Caco-2 (cell line): ENCODE measurements at regions not wholly inside any gene's neighbourhood (a gene's known extent, or its start where the extent isn't known, plus 50 kb on each side); places are given as distances from the start of the nearest gene placed in this dataset.

Source experiments
- BruUV-seq: library from RNA; stranded (reverse); fragments of 400-500 nt; replicated peaks from 2 replicates; lab custom pipeline; 2021; lab: Mats Ljungman, UMichigan
- CTCF ChIA-PET: fragments of 300-600 bp; sonication (Branson Sonifier 250); formaldehyde crosslinking; loops from one replicate; lab custom pipeline; 2022; ENCODE audit warnings: antibody characterized with exemption; lab: Charles Lee
- POLR2A ChIA-PET: fragments of 300-600 bp; sonication (Branson Sonifier 250); formaldehyde crosslinking; loops from one replicate; lab custom pipeline; 2022; ENCODE audit warnings: antibody characterized with exemption; lab: Charles Lee
- DNase-seq, 2 experiments: peaks; one replicate each; pipeline versions ENCODE4 v3.0.0 to v3.0.0-alpha.2; 2020 to 2022
- H3K27me3 ChIP-seq: replicated peaks from 2 replicates; pipeline ENCODE4 v1.6.0; 2011; ENCODE audit warnings: low read length; ENCODE audit not compliant: control insufficient read depth, insufficient read depth
- H3K36me3 ChIP-seq: 2 replicates; pipeline ENCODE4 v1.5.1; 2011; ENCODE audit warnings: low read length; ENCODE audit not compliant: control insufficient read depth, insufficient read depth
- H3K4me1 ChIP-seq: fragments of 250-450 bp; sonication (Bioruptor Pico); 2 replicates; pipeline ENCODE4 v1.5.1; 2020; ENCODE audit warnings: mild to moderate bottlenecking
- H3K4me3 ChIP-seq: 2 replicates; pipeline ENCODE4 v1.5.1; 2011; ENCODE audit warnings: low read depth, mild to moderate bottlenecking, control low read depth, low read length
- H3K9me3 ChIP-seq: fragments of 250-450 bp; sonication (Bioruptor Pico); 2 replicates; pipeline ENCODE4 v1.5.1; 2020; ENCODE audit warnings: mild to moderate bottlenecking, moderate library complexity
- H3K27ac Mint-ChIP-seq: one replicate; pipeline ENCODE4 v1.8.0; 2022; ENCODE audit warnings: mixed read lengths; ENCODE audit not compliant: unreplicated experiment
- H3K27me3 Mint-ChIP-seq: one replicate; pipeline ENCODE4 v1.8.0; 2022; ENCODE audit warnings: mixed read lengths; ENCODE audit not compliant: insufficient read depth, unreplicated experiment
- H3K36me3 Mint-ChIP-seq: one replicate; pipeline ENCODE4 v1.8.0; 2022; ENCODE audit warnings: mild to moderate bottlenecking, mixed read lengths; ENCODE audit not compliant: insufficient read depth, unreplicated experiment
- H3K4me1 Mint-ChIP-seq: one replicate; pipeline ENCODE4 v1.8.0; 2022; ENCODE audit warnings: low read depth, mixed read lengths; ENCODE audit not compliant: unreplicated experiment
- H3K4me3 Mint-ChIP-seq: one replicate; pipeline ENCODE4 v1.8.0; 2022; ENCODE audit warnings: mild to moderate bottlenecking, moderate library complexity, mixed read lengths; ENCODE audit not compliant: unreplicated experiment
- H3K9me3 Mint-ChIP-seq: one replicate; pipeline ENCODE4 v1.8.0; 2022; ENCODE audit warnings: mixed read lengths; ENCODE audit not compliant: unreplicated experiment
- CTCF ChIP-seq, 2 experiments: fragments of 200-600 bp in 1 of 2; IDR thresholded peaks; 1 replicate in 1 of 2; 2 replicates in 1 of 2; pipeline versions ENCODE4 v1.5.1 to v1.8.0; 2011 to 2022; ENCODE audit warnings: antibody characterized with exemption in 1 of 2, control low read depth in 1 of 2, inconsistent platforms in 1 of 2, low read depth in 1 of 2, low read length in 1 of 2, mild to moderate bottlenecking in 1 of 2, moderate library complexity in 1 of 2; ENCODE audit not compliant: insufficient read depth in 1 of 2, severe bottlenecking in 1 of 2, unreplicated experiment in 1 of 2
- intact Hi-C: fragments of 100-400 bp; cut with micrococcal nuclease; formaldehyde crosslinking; loops from one replicate; pipeline ENCODE4 v1.10.0; 2022; ENCODE audit not compliant: unreplicated experiment

DNA sequence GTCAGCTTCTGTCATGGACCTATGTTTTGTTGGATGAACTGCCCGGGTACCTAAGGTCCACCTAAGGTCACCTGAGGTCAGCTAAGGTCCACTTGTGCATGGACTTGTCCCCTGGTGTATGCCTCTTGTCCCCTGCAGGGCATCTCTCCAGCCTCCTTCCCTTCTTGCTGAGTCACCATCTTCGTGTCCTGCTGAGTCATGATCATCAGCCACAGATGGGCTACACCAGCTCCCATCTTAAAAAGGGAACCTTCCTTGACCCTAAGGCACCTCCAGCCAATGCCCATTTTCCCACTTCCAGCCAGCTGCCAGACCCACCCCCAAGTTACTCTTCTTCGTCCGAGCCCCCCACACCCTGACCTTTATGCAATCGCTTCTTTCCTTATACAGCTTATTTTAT lies 544.9 kb downstream of the TBC1D22A start:
- Mint-ChIP-seq H3K4me3 (no peak overlapping the region), H3K27ac (no peak overlapping the region), H3K27me3 (peaks cover 2% of the 10 kb centered on the region), H3K9me3 (no peaks in the 10 kb centered on the region), H3K36me3 (no peaks in the 10 kb centered on the region), H3K4me1 (no peaks in the 10 kb centered on the region)
- no peaks in the 10 kb centered on the region for H3K27me3 ChIP-seq
- H3K4me1 ChIP-seq = no peaks in the 10 kb centered on the region
- H3K4me3 ChIP-seq = no peak overlapping the region
- DNase-seq = no peak
- ChIA-PET POLR2A (interaction anchor here (0.7 kb wide), 1 partner anchor 66 kb away, joined by 4 read pairs; no protein-coding TSS in a partner anchor), CTCF (no interaction called here)
- no peak for TF ChIP-seq CTCF (IDR thresholded peaks at IDR 0.05; ENCODE audit: insufficient read depth in 1 of 2, low read depth in 1 of 2, low read length in 1 of 2, severe bottlenecking in 1 of 2, unreplicated experiment in 1 of 2)
- H3K9me3 ChIP-seq = no peaks in the 10 kb centered on the region
- BruUV-seq = no TSS peak
- no peaks in the 10 kb centered on the region for H3K36me3 ChIP-seq
- intact Hi-C loops = loop anchor here (2.0 kb wide), 1 partner anchor 47 kb away; no protein-coding TSS in a partner anchor

DNA sequence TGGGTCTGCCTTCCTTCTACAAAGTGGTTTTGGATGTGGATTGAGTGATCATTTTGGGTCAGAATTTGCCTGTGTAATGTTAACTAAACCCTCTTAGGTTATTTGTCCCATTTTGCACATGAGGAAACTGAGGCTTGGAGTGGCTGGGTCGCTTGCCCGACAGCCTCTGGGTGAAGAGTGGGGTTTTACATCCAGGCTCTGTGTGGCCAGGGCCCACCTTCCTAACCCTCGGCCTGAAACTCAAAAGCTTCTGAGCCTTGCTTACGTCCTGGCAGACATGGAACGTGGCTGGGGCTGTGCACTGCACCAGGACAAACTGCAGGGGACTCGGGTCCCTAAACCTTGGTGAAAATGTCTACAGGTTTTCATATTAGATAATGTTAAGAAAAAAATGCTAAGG lies 542.4 kb downstream of the TBC1D22A start:
- Mint-ChIP-seq H3K27ac (no peak overlapping the region), H3K27me3 (peaks cover 7% of the 10 kb centered on the region), H3K4me1 (no peaks in the 10 kb centered on the region), H3K9me3 (no peaks in the 10 kb centered on the region), H3K4me3 (no peak overlapping the region), H3K36me3 (no peaks in the 10 kb centered on the region)
- ChIA-PET POLR2A (no interaction called here), CTCF (no interaction called here)
- TF ChIP-seq CTCF (IDR thresholded peaks at IDR 0.05; ENCODE audit: insufficient read depth in 1 of 2, low read depth in 1 of 2, low read length in 1 of 2, severe bottlenecking in 1 of 2, unreplicated experiment in 1 of 2) = no peak
- intact Hi-C loops = no loop called here
- no TSS peak for BruUV-seq
- Histone ChIP-seq H3K4me3 (no peak overlapping the region), H3K36me3 (no peaks in the 10 kb centered on the region), H3K9me3 (no peaks in the 10 kb centered on the region), H3K27me3 (no peaks in the 10 kb centered on the region), H3K4me1 (no peaks in the 10 kb centered on the region)
- DNase-seq = no peak

DNA sequence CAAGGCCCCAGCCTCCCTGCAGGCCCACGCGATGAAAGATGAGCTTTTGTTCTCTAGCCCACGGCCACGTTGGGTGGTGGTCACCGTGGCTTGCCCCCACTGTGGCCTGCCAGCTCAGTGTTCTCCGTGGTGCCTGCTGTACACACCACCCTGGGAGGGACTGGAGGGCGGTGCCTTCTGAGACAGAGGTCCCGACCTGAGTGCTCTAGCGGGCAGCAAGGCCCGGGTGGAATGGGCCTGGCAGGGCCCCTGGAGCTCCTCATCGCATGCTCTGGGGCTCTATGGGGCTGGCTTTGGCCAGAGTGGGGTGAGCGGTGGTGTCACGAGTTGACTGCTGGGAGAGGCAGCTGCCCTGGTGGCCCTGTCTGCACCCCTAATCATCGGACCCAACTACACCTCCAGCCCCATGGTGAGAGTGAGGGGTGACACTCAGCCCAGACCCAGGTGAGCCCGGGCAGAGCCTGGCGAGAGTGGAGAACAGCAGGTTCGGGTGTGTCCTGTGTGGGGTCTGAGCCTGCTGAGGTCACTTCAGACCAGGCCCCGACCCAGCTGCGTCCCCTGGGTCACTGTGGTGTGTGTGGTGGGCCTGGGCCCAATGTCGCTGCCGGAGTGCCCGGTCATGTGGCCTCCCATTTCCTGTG lies 541.9 kb downstream of the TBC1D22A start:
- POLR2A ChIA-PET = no interaction called here
- Mint-ChIP-seq H3K36me3 (no peaks in the 10 kb centered on the region), H3K9me3 (no peaks in the 10 kb centered on the region), H3K27ac (no peak overlapping the region), H3K4me3 (no peak overlapping the region), H3K4me1 (no peaks in the 10 kb centered on the region), H3K27me3 (peaks cover 7% of the 10 kb centered on the region)
- H3K4me1 ChIP-seq = no peaks in the 10 kb centered on the region
- H3K4me3 ChIP-seq = no peak overlapping the region
- CTCF ChIA-PET = no interaction called here
- H3K27me3 ChIP-seq = no peaks in the 10 kb centered on the region
- TF ChIP-seq CTCF (IDR thresholded peaks at IDR 0.05; ENCODE audit: insufficient read depth in 1 of 2, low read depth in 1 of 2, low read length in 1 of 2, severe bottlenecking in 1 of 2, unreplicated experiment in 1 of 2) = no peak
- H3K36me3 ChIP-seq = no peaks in the 10 kb centered on the region
- no peaks in the 10 kb centered on the region for H3K9me3 ChIP-seq
- BruUV-seq = no TSS peak
- no peak for DNase-seq
- intact Hi-C loops = no loop called here
